IPS-18c (cell line): ENCODE measurements at regions not wholly inside any gene's neighbourhood (a gene's known extent, or its start where the extent isn't known, plus 50 kb on each side); places are given as distances from the start of the nearest gene placed in this dataset.
"Not testable (repeated sequence)": the region's sequence is repeated elsewhere in the genome, so short reads cannot be mapped to it uniquely, and the experiment has no call there.

Experiments
- H3K4me3 ChIP-seq: 2 replicates; pipeline ENCODE4 v1.7.0; 2013; ENCODE audit warnings: low read depth, mild to moderate bottlenecking, low read length, moderate library complexity; ENCODE audit not compliant: insufficient read depth
- H3K9me3 ChIP-seq: one replicate; pipeline ENCODE4 v1.6.1; 2013; ENCODE audit warnings: mild to moderate bottlenecking, low read length, moderate library complexity; ENCODE audit not compliant: control insufficient read depth, insufficient read depth

- Histone ChIP-seq H3K4me3 (no peak overlapping the region), H3K9me3 (no peaks in the 10 kb centered on the region)
Measured at GRCh38 chr4:82260632-82261031, 113.2 kb downstream of the HNRNPD start.

GRCh38 chr4:82256718-82257117 lies 117.1 kb downstream of the HNRNPD start:
- no peaks in the 10 kb centered on the region for H3K9me3 ChIP-seq
- H3K4me3 ChIP-seq: no peak overlapping the region

- H3K9me3 ChIP-seq: no peaks in the 10 kb centered on the region
Measured at GRCh38 chr4:82255657-82256056, 118.1 kb downstream of the HNRNPD start.

GRCh38 chr4:82248903-82249632 lies 124.7 kb downstream of the HNRNPD start:
- H3K4me3 ChIP-seq: no peak overlapping the region
- no peaks in the 10 kb centered on the region for H3K9me3 ChIP-seq

More at GRCh38 chr4:82255657-82256056, 118.1 kb downstream of the HNRNPD start:
- no peak overlapping the region for H3K4me3 ChIP-seq

- H3K4me3 ChIP-seq: no peak overlapping the region
Measured at GRCh38 chr4:82247629-82248028, 126.2 kb downstream of the HNRNPD start.

GRCh38 chr4:82247171-82247570 lies 126.6 kb downstream of the HNRNPD start:
- H3K4me3 ChIP-seq: no peak overlapping the region

More at GRCh38 chr4:82247629-82248028, 126.2 kb downstream of the HNRNPD start:
- no peaks in the 10 kb centered on the region for H3K9me3 ChIP-seq

GRCh38 chr4:82241534-82241933 lies 132.3 kb downstream of the HNRNPD start:
- no peak overlapping the region for H3K4me3 ChIP-seq
- no peaks in the 10 kb centered on the region for H3K9me3 ChIP-seq

More at GRCh38 chr4:82247171-82247570, 126.6 kb downstream of the HNRNPD start:
- no peaks in the 10 kb centered on the region for H3K9me3 ChIP-seq

- Histone ChIP-seq H3K9me3 (no peaks in the 10 kb centered on the region), H3K4me3 (no peak overlapping the region)
Measured at GRCh38 chr4:82240410-82240809, 133.4 kb downstream of the HNRNPD start.

GRCh38 chr4:82237142-82237541 lies 136.6 kb downstream of the HNRNPD start:
- not testable (repeated sequence) for H3K9me3 ChIP-seq, H3K4me3 ChIP-seq

- Histone ChIP-seq H3K4me3 (no peak overlapping the region), H3K9me3 (no peaks in the 10 kb centered on the region)
Measured at GRCh38 chr4:82235346-82235745, 138.4 kb downstream of the HNRNPD start.

- no peaks in the 10 kb centered on the region for H3K9me3 ChIP-seq
- H3K4me3 ChIP-seq: no peak overlapping the region
Measured at GRCh38 chr4:82232891-82233290, 140.9 kb downstream of the HNRNPD start.

GRCh38 chr4:82231806-82232205 lies 142.0 kb downstream of the HNRNPD start:
- no peak overlapping the region for H3K4me3 ChIP-seq

GRCh38 chr4:82230306-82230705 lies 143.5 kb downstream of the HNRNPD start:
- Histone ChIP-seq H3K4me3 (no peak overlapping the region), H3K9me3 (no peaks in the 10 kb centered on the region)

More at GRCh38 chr4:82231806-82232205, 142.0 kb downstream of the HNRNPD start:
- H3K9me3 ChIP-seq: no peaks in the 10 kb centered on the region

GRCh38 chr4:82225030-82225429 lies 148.8 kb downstream of the HNRNPD start:
- no peak overlapping the region for H3K4me3 ChIP-seq
- no peaks in the 10 kb centered on the region for H3K9me3 ChIP-seq

GRCh38 chr4:82223715-82224114 lies 150.1 kb downstream of the HNRNPD start:
- H3K4me3 ChIP-seq: no peak overlapping the region

GRCh38 chr4:82219346-82219745 lies 154.4 kb downstream of the HNRNPD start:
- H3K4me3 ChIP-seq: no peak overlapping the region
- no peaks in the 10 kb centered on the region for H3K9me3 ChIP-seq

More at GRCh38 chr4:82223715-82224114, 150.1 kb downstream of the HNRNPD start:
- H3K9me3 ChIP-seq: no peaks in the 10 kb centered on the region

- Histone ChIP-seq H3K9me3 (no peaks in the 10 kb centered on the region), H3K4me3 (no peak overlapping the region)
Measured at GRCh38 chr4:82217986-82218715, 155.6 kb downstream of the HNRNPD start.

GRCh38 chr4:82216219-82216618 lies 157.6 kb downstream of the HNRNPD start:
- H3K4me3 ChIP-seq: no peak overlapping the region
- no peaks in the 10 kb centered on the region for H3K9me3 ChIP-seq
